Liver (tissue), 8 donors: ENCODE measurements at regions not wholly inside any gene's neighbourhood (a gene's known extent, or its start where the extent isn't known, plus 50 kb on each side); places are given as distances from the start of the nearest gene placed in this dataset.

ENCODE experiments used
- DNase-seq: peaks from one replicate; pipeline ENCODE4 v3.0.0-alpha.2; 2017; ENCODE audit warnings: low spot score
- H3K27ac ChIP-seq, 2 donors: one replicate each; pipeline ENCODE4 v1.7.0; 2013; ENCODE audit warnings: inconsistent platforms in 2 of 2, low read length in 2 of 2, control low read depth in 1 of 2, low read depth in 1 of 2, mild to moderate bottlenecking in 1 of 2
- H3K27me3 ChIP-seq, 4 donors: one replicate each; pipeline versions ENCODE4 v1.6.1 to v1.7.0; 2013; ENCODE audit warnings: low read length in 3 of 4, inconsistent platforms in 1 of 4, mild to moderate bottlenecking in 1 of 4, moderate library complexity in 1 of 4; ENCODE audit not compliant: control insufficient read depth in 4 of 4, insufficient read depth in 4 of 4
- H3K36me3 ChIP-seq, 4 donors: one replicate each; pipeline versions ENCODE4 v1.6.1 to v1.7.0; 2013; ENCODE audit warnings: low read length in 3 of 4, mild to moderate bottlenecking in 3 of 4, low read depth in 1 of 4, moderate library complexity in 1 of 4; ENCODE audit not compliant: control insufficient read depth in 4 of 4, insufficient read depth in 3 of 4
- H3K4me1 ChIP-seq, 4 donors: one replicate each; pipeline versions ENCODE4 v1.6.1 to v1.7.0; 2013; ENCODE audit warnings: low read length in 3 of 4, mild to moderate bottlenecking in 3 of 4, moderate library complexity in 1 of 4; ENCODE audit not compliant: control insufficient read depth in 4 of 4, insufficient read depth in 4 of 4
- H3K4me3 ChIP-seq, 3 donors: one replicate each; pipeline versions ENCODE4 v1.6.1 to v1.7.0; 2013; ENCODE audit warnings: low read length in 3 of 3, control low read depth in 1 of 3, low read depth in 1 of 3, mild to moderate bottlenecking in 1 of 3
- H3K9ac ChIP-seq, 2 donors: one replicate each; pipeline ENCODE4 v1.7.0; 2013; ENCODE audit warnings: low read length in 2 of 2, mild to moderate bottlenecking in 2 of 2, moderate library complexity in 2 of 2, control low read depth in 1 of 2, low read depth in 1 of 2
- H3K9me3 ChIP-seq, 4 donors: one replicate each; pipeline versions ENCODE4 v1.6.1 to v1.7.0; 2013; ENCODE audit warnings: low read length in 3 of 4; ENCODE audit not compliant: control insufficient read depth in 4 of 4
- CTCF ChIP-seq: fragments of 150-350 bp; IDR thresholded peaks from 2 replicates; pipeline ENCODE4 v1.5.1; 2017; ENCODE audit warnings: improper control_type of control experiment, low read depth, low read length; ENCODE audit not compliant: missing input control
- EGR1 ChIP-seq, 2 donors: IDR thresholded peaks; 2 replicates each; pipeline ENCODE4 v1.6.1; 2016 to 2018; ENCODE audit warnings: antibody characterized with exemption in 2 of 2, low read depth in 2 of 2
- FOXA1 ChIP-seq: IDR thresholded peaks from 2 replicates; pipeline ENCODE4 v1.6.1; 2016; ENCODE audit warnings: antibody characterized with exemption
- FOXA2 ChIP-seq: IDR thresholded peaks from 2 replicates; pipeline ENCODE4 v1.6.1; 2016; ENCODE audit warnings: antibody characterized with exemption
- GABPA ChIP-seq, 2 donors: IDR thresholded peaks in 1 of 2; conservative IDR thresholded peaks in 1 of 2; 2 replicates each; pipeline ENCODE4 v1.6.1; 2016; ENCODE audit warnings: antibody characterized with exemption in 2 of 2, mild to moderate bottlenecking in 1 of 2, moderate library complexity in 1 of 2
- HNF4A ChIP-seq, 2 donors: conservative IDR thresholded peaks; 2 replicates each; pipeline ENCODE4 v1.6.1; 2016; ENCODE audit warnings: antibody characterized with exemption in 2 of 2, mild to moderate bottlenecking in 2 of 2
- HNF4G ChIP-seq: IDR thresholded peaks from 2 replicates; pipeline ENCODE4 v1.6.1; 2016; ENCODE audit warnings: antibody characterized with exemption
- JUND ChIP-seq, 2 donors: IDR thresholded peaks; 2 replicates each; pipeline ENCODE4 v1.6.1; 2016; ENCODE audit warnings: antibody characterized with exemption in 2 of 2
- NR2F2 ChIP-seq: IDR thresholded peaks from 2 replicates; pipeline ENCODE4 v1.6.1; 2016; ENCODE audit warnings: antibody characterized with exemption
- RAD21 ChIP-seq, 2 donors: IDR thresholded peaks; 2 replicates each; pipeline ENCODE4 v1.6.1; 2016; ENCODE audit warnings: antibody characterized with exemption in 2 of 2, mild to moderate bottlenecking in 2 of 2
- RXRA ChIP-seq, 2 donors: IDR thresholded peaks; 2 replicates each; pipeline ENCODE4 v1.6.1; 2017 to 2018; ENCODE audit warnings: antibody characterized with exemption in 2 of 2, mild to moderate bottlenecking in 1 of 2
- SP1 ChIP-seq: IDR thresholded peaks from 2 replicates; pipeline ENCODE4 v1.6.1; 2018; ENCODE audit warnings: antibody characterized with exemption, mild to moderate bottlenecking
- TAF1 ChIP-seq: conservative IDR thresholded peaks from 2 replicates; pipeline ENCODE4 v1.6.1; 2016; ENCODE audit warnings: antibody characterized with exemption, mild to moderate bottlenecking
- YY1 ChIP-seq: IDR thresholded peaks from 2 replicates; pipeline ENCODE4 v1.6.1; 2016; ENCODE audit warnings: antibody characterized with exemption, mild to moderate bottlenecking
- WGBS: extraction: QIAGEN DNeasy Blood & Tissue Kit; methylation state at CpG from one replicate; pipeline ENCODE4 v1.1.7; 2013; 5-methylcytosine and 5-hydroxymethylcytosine counted together
- TF ChIP-seq, protein P1 (sequence below): IDR thresholded peaks from 2 replicates; pipeline ENCODE4 v1.6.1; 2016; ENCODE audit warnings: antibody characterized with exemption
- TF ChIP-seq, protein P2 (sequence below): IDR thresholded peaks from 2 replicates; pipeline ENCODE4 v1.6.1; 2016; ENCODE audit warnings: antibody characterized with exemption
- TF ChIP-seq, protein P3 (sequence below): IDR thresholded peaks from 2 replicates; pipeline ENCODE4 v1.6.1; 2016; ENCODE audit warnings: antibody characterized with exemption, mild to moderate bottlenecking
- TF ChIP-seq, protein P4 (sequence below): IDR thresholded peaks from 2 replicates; pipeline ENCODE4 v1.6.1; 2016; ENCODE audit warnings: antibody characterized with exemption
- donor health status: healthy.
- donor health status: healthy.
- donor health status: healthy.
- donor health status: healthy.
- donor health status: healthy.

GRCh38 chr5:87127956-87128687, 139.6 kb upstream of the RASA1 start:
- no peak for DNase-seq
- Histone ChIP-seq H3K9ac (no peak overlapping the region), H3K27ac (no peak overlapping the region), H3K9me3 (no peaks in the 10 kb centered on the region), H3K27me3 (peaks cover 0 to 3% (median 0%) of the 10 kb centered on the region in 4 donors), H3K4me1 (no peaks in the 10 kb centered on the region), H3K36me3 (no peaks in the 10 kb centered on the region), H3K4me3 (no peak overlapping the region)
- TF ChIP-seq, protein P1, sequence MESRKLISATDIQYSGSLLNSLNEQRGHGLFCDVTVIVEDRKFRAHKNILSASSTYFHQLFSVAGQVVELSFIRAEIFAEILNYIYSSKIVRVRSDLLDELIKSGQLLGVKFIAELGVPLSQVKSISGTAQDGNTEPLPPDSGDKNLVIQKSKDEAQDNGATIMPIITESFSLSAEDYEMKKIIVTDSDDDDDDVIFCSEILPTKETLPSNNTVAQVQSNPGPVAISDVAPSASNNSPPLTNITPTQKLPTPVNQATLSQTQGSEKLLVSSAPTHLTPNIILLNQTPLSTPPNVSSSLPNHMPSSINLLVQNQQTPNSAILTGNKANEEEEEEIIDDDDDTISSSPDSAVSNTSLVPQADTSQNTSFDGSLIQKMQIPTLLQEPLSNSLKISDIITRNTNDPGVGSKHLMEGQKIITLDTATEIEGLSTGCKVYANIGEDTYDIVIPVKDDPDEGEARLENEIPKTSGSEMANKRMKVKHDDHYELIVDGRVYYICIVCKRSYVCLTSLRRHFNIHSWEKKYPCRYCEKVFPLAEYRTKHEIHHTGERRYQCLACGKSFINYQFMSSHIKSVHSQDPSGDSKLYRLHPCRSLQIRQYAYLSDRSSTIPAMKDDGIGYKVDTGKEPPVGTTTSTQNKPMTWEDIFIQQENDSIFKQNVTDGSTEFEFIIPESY = no peak
- TF ChIP-seq CTCF (no peak), RAD21 (IDR thresholded peaks at IDR 0.05) (no peak), EGR1 (IDR thresholded peaks at IDR 0.05; ENCODE audit: low read depth in 2 of 2) (no peak), HNF4G (no peak), TAF1 (no peak), FOXA1 (no peak), FOXA2 (no peak), JUND (IDR thresholded peaks at IDR 0.05) (no peak), NR2F2 (no peak), HNF4A (conservative IDR thresholded peaks at IDR 0.05) (no peak), GABPA (IDR thresholded peaks at IDR 0.05 in 1 of 2, conservative IDR thresholded peaks at IDR 0.05 in 1 of 2) (no peak)
- TF ChIP-seq, protein P2, sequence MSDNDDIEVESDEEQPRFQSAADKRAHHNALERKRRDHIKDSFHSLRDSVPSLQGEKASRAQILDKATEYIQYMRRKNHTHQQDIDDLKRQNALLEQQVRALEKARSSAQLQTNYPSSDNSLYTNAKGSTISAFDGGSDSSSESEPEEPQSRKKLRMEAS = no peak
- 81% methylated on average over 3 of the region's 3 CpGs for WGBS

DNA sequence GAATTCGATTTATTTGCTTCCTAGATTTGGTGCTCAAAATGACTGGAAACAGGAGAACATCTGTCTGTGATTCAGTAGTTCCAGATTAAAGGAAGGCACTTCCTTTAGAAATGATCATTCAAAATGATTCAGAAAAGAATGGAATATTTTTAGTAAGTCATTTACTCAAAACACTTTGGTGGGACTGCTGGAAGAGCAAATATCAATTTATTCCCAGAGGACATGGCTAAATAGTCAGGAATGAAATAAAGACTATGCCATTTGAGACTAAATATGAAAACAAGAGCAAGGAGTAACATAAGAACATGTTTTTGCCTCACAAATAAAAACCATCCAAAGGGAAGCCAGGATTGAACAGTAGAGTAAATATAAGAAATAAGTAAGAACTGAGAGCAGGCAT, 138.6 kb upstream of the RASA1 start:
- no peak for TF ChIP-seq SP1
- TF ChIP-seq GABPA (IDR thresholded peaks at IDR 0.05 in 1 of 2, conservative IDR thresholded peaks at IDR 0.05 in 1 of 2) = no peak
- no peak for TF ChIP-seq YY1
- TF ChIP-seq, protein P1 = no peak
- TF ChIP-seq, protein P3, sequence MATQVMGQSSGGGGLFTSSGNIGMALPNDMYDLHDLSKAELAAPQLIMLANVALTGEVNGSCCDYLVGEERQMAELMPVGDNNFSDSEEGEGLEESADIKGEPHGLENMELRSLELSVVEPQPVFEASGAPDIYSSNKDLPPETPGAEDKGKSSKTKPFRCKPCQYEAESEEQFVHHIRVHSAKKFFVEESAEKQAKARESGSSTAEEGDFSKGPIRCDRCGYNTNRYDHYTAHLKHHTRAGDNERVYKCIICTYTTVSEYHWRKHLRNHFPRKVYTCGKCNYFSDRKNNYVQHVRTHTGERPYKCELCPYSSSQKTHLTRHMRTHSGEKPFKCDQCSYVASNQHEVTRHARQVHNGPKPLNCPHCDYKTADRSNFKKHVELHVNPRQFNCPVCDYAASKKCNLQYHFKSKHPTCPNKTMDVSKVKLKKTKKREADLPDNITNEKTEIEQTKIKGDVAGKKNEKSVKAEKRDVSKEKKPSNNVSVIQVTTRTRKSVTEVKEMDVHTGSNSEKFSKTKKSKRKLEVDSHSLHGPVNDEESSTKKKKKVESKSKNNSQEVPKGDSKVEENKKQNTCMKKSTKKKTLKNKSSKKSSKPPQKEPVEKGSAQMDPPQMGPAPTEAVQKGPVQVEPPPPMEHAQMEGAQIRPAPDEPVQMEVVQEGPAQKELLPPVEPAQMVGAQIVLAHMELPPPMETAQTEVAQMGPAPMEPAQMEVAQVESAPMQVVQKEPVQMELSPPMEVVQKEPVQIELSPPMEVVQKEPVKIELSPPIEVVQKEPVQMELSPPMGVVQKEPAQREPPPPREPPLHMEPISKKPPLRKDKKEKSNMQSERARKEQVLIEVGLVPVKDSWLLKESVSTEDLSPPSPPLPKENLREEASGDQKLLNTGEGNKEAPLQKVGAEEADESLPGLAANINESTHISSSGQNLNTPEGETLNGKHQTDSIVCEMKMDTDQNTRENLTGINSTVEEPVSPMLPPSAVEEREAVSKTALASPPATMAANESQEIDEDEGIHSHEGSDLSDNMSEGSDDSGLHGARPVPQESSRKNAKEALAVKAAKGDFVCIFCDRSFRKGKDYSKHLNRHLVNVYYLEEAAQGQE = no peak
- TF ChIP-seq, protein P4, sequence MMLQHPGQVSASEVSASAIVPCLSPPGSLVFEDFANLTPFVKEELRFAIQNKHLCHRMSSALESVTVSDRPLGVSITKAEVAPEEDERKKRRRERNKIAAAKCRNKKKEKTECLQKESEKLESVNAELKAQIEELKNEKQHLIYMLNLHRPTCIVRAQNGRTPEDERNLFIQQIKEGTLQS = no peak
- no peak for TF ChIP-seq RAD21 (IDR thresholded peaks at IDR 0.05)
- no peak for TF ChIP-seq EGR1 (IDR thresholded peaks at IDR 0.05; ENCODE audit: low read depth in 2 of 2)
- no peak for TF ChIP-seq NR2F2
- no peak for TF ChIP-seq JUND (IDR thresholded peaks at IDR 0.05)
- no peak for TF ChIP-seq FOXA1
- TF ChIP-seq TAF1 = no peak
- no peak for TF ChIP-seq CTCF
- no peak for TF ChIP-seq HNF4A (conservative IDR thresholded peaks at IDR 0.05)
- TF ChIP-seq RXRA (IDR thresholded peaks at IDR 0.05) = no peak
- 68% methylated on average over 1 of the region's 1 CpG for whole genome bisulfite sequencing

More for the DNA sequence above, 138.6 kb upstream of the RASA1 start:
- no peaks in the 10 kb centered on the region for H3K36me3 ChIP-seq
- no peaks in the 10 kb centered on the region for H3K4me1 ChIP-seq
- H3K9ac ChIP-seq = no peak overlapping the region
- H3K9me3 ChIP-seq = no peaks in the 10 kb centered on the region
- H3K27ac ChIP-seq = no peak overlapping the region
- H3K27me3 ChIP-seq = peaks cover 0 to 3% (median 0%) of the 10 kb centered on the region in 4 donors
- H3K4me3 ChIP-seq = no peak overlapping the region
- no peak for DNase-seq
